Loucy (cell line): ENCODE measurements at regions not wholly inside any gene's neighbourhood (a gene's known extent, or its start where the extent isn't known, plus 50 kb on each side); places are given as distances from the start of the nearest gene placed in this dataset.

ENCODE experiments used
- EZH2phosphoT487 ChIP-seq: fragments of 200-600 bp; IDR thresholded peaks from 2 replicates; pipeline ENCODE4 v1.6.1; 2018; ENCODE audit warnings: antibody characterized with exemption, mild to moderate bottlenecking, moderate library complexity, borderline replicate concordance
- TF ChIP-seq, protein P1 (sequence below): fragments of 200-600 bp; sonication (generic); conservative IDR thresholded peaks from 2 replicates; pipeline ENCODE4 v1.5.1; 2014; ENCODE audit warnings: mild to moderate bottlenecking, antibody characterized with exemption, low read length

- TF ChIP-seq, protein P1, sequence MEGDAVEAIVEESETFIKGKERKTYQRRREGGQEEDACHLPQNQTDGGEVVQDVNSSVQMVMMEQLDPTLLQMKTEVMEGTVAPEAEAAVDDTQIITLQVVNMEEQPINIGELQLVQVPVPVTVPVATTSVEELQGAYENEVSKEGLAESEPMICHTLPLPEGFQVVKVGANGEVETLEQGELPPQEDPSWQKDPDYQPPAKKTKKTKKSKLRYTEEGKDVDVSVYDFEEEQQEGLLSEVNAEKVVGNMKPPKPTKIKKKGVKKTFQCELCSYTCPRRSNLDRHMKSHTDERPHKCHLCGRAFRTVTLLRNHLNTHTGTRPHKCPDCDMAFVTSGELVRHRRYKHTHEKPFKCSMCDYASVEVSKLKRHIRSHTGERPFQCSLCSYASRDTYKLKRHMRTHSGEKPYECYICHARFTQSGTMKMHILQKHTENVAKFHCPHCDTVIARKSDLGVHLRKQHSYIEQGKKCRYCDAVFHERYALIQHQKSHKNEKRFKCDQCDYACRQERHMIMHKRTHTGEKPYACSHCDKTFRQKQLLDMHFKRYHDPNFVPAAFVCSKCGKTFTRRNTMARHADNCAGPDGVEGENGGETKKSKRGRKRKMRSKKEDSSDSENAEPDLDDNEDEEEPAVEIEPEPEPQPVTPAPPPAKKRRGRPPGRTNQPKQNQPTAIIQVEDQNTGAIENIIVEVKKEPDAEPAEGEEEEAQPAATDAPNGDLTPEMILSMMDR = no peak
- no peak for TF ChIP-seq EZH2phosphoT487
Measured at GRCh38 chr14:85752175-85752574, 222.2 kb downstream of the FLRT2 start.
